HepG2 (cell line): ENCODE measurements at regions not wholly inside any gene's neighbourhood (a gene's known extent, or its start where the extent isn't known, plus 50 kb on each side); places are given as distances from the start of the nearest gene placed in this dataset.

Experiments used
- ATAC-seq: fragments of 200-7000 bp; cut with Tn5 transposase; 3 replicates; pipeline ENCODE4 v1.9.1; 2020; ENCODE audit warnings: mild to moderate bottlenecking, moderate library complexity
- BruUV-seq: library from RNA; stranded (reverse); fragments of 400-500 nt; replicated peaks from 2 replicates; lab custom pipeline; 2021; lab: Mats Ljungman, UMichigan
- CTCF ChIA-PET: fragments of 300-600 bp; formaldehyde crosslinking; extraction: SDS; loops from one replicate; lab custom pipeline; 2021; ENCODE audit warnings: low total read pairs, inconsistent platforms, low intra/inter-chr PET ratio; lab: Yijun Ruan, JAX
- POLR2A ChIA-PET: fragments of 350-600 bp; sonication (Branson Sonifier 250); formaldehyde crosslinking; loops from one replicate; lab custom pipeline; 2020; ENCODE audit warnings: antibody characterized with exemption, inconsistent platforms; lab: Yijun Ruan, JAX
- DNase-seq: peaks from one replicate; pipeline ENCODE4 v3.0.0-alpha.2; 2015; ENCODE audit warnings: low spot score
- FAIRE-seq: peaks from 3 replicates; lab custom pipeline; 2011; peaks lifted over from hg19 to GRCh38; lab: Jason Lieb, UNC
- H2AFZ ChIP-seq: one replicate; pipeline ENCODE4 v1.6.1; 2011; ENCODE audit warnings: low read length, inconsistent platforms
- H3K27ac ChIP-seq: fragments of 300-600 bp; 3 replicates; pipeline ENCODE4 v1.8.0; 2011; ENCODE audit warnings: mixed run types, mild to moderate bottlenecking, mixed read lengths, low read length, inconsistent platforms; ENCODE audit not compliant: insufficient read depth; ENCODE audit errors: extremely low read length
- H3K27me3 ChIP-seq, 2 experiments: fragments of 200-600 bp in 1 of 2; 2 replicates in 1 of 2; 3 replicates in 1 of 2; pipeline versions ENCODE4 v1.6.0 to v1.8.0; 2011; ENCODE audit warnings: low read length in 2 of 2, mild to moderate bottlenecking in 2 of 2, moderate library complexity in 2 of 2, inconsistent platforms in 1 of 2; ENCODE audit not compliant: insufficient read depth in 2 of 2, control insufficient read depth in 1 of 2
- H3K36me3 ChIP-seq, 2 experiments: fragments of 200-600 bp in 1 of 2; replicated peaks in 1 of 2; 2 replicates in 1 of 2; 3 replicates in 1 of 2; pipeline versions ENCODE4 v1.5.1 to v1.8.0; 2011; ENCODE audit warnings: low read length in 2 of 2, inconsistent platforms in 1 of 2; ENCODE audit not compliant: insufficient read depth in 2 of 2, control insufficient read depth in 1 of 2
- H3K4me1 ChIP-seq: 2 replicates; pipeline ENCODE4 v1.5.1; 2012; ENCODE audit warnings: low read length, inconsistent platforms; ENCODE audit not compliant: insufficient read depth
- H3K4me2 ChIP-seq: 2 replicates; pipeline ENCODE4 v1.6.0; 2011; ENCODE audit warnings: low read depth, low read length, inconsistent platforms
- H3K4me3 ChIP-seq, 3 experiments: fragments of 200-600 bp in 1 of 3; sonication (generic), shearing (Covaris generic) in 1 of 3; replicated peaks in 1 of 3; 2 replicates each; pipeline ENCODE4 v1.5.1; 2011 to 2016; ENCODE audit warnings: low read length in 3 of 3, inconsistent platforms in 2 of 3, low read depth in 2 of 3, mild to moderate bottlenecking in 2 of 3, control low read depth in 1 of 3, mixed read lengths in 1 of 3; ENCODE audit not compliant: insufficient read depth in 1 of 3
- H3K79me2 ChIP-seq: one replicate; pipeline ENCODE4 v1.6.1; 2011; ENCODE audit warnings: low read length, inconsistent platforms; ENCODE audit not compliant: insufficient read depth
- H3K9ac ChIP-seq: 2 replicates; pipeline ENCODE4 v1.6.0; 2011; ENCODE audit warnings: mild to moderate bottlenecking, low read depth, low read length, inconsistent platforms; ENCODE audit not compliant: insufficient read depth
- H3K9me3 ChIP-seq: 2 replicates; pipeline ENCODE4 v1.5.1; 2012; ENCODE audit warnings: mild to moderate bottlenecking, low read length
- H4K20me1 ChIP-seq: 2 replicates; pipeline ENCODE4 v1.6.0; 2011; ENCODE audit warnings: inconsistent platforms, mild to moderate bottlenecking, low read length, moderate library complexity; ENCODE audit not compliant: insufficient read depth
- ARID3A ChIP-seq: IDR thresholded peaks from 2 replicates; pipeline ENCODE4 v1.6.1; 2012; ENCODE audit warnings: low read depth, low read length, improper control_type of control experiment
- GATAD1 ChIP-seq: IDR thresholded peaks from 2 replicates; pipeline ENCODE4 v1.6.1; 2016; ENCODE audit warnings: missing genetic modification reagents, missing compliant biosample characterization
- WIZ ChIP-seq: sonication (generic); formaldehyde crosslinking; IDR thresholded peaks from 2 replicates; pipeline ENCODE4 v1.5.1; 2020; ENCODE audit warnings: mild to moderate bottlenecking, missing genetic modification reagents
- ZNF138 ChIP-seq: sonication (generic); formaldehyde crosslinking; IDR thresholded peaks from 2 replicates; pipeline ENCODE4 v1.5.0; 2020; ENCODE audit warnings: mild to moderate bottlenecking, low read depth, missing genetic modification reagents
- ZNF350 ChIP-seq: sonication (generic); formaldehyde crosslinking; IDR thresholded peaks from 2 replicates; pipeline ENCODE4 v1.4.0; 2020; ENCODE audit warnings: mild to moderate bottlenecking, low read depth, missing genetic modification reagents, borderline replicate concordance
- ZNF619 ChIP-seq: sonication (generic); formaldehyde crosslinking; IDR thresholded peaks from 2 replicates; pipeline ENCODE4 v1.4.0; 2020; ENCODE audit warnings: mild to moderate bottlenecking, missing genetic modification reagents
- WGBS: methylation state at CpG from one replicate; pipeline ENCODE4 v1.1.6; 2017; ENCODE audit warnings: low lambda C conversion rate; 5-methylcytosine and 5-hydroxymethylcytosine counted together
- in situ Hi-C: cut with HindIII; loops from 2 replicates; pipeline ENCODE4 v1.10.0; 2017; ENCODE audit warnings: low pct_unique_long_range_greater_than_20kb; ENCODE audit not compliant: extremely low pct_ligation_motif_present
- intact Hi-C: fragments of 100-400 bp; cut with micrococcal nuclease; formaldehyde crosslinking; loops from one replicate; pipeline ENCODE4 v1.10.0; 2022; ENCODE audit not compliant: unreplicated experiment

GRCh38 chr3:72157748-72158638, 373.0 kb upstream of the PROK2 start:
- Histone ChIP-seq H3K27ac (no peak overlapping the region), H3K9me3 (no peaks in the 10 kb centered on the region), H3K27me3 (no peaks in the 10 kb centered on the region; a peak in 1 of 5 replicates), H3K9ac (no peak overlapping the region), H3K4me1 (peaks cover 35% of the 10 kb centered on the region), H3K4me2 (no peak overlapping the region), H3K36me3 (no peaks in the 10 kb centered on the region)
- no peak for FAIRE-seq
- no peak for ATAC-seq
- 93% methylated on average over 7 of the region's 7 CpGs for WGBS
- intact Hi-C loops: no loop called here
- in situ Hi-C loops: no loop called here
- CTCF ChIA-PET: no interaction called here
- TF ChIP-seq ZNF619 (CRISPR knock-in tag): no peak
- TF ChIP-seq ARID3A: no peak
- TF ChIP-seq ZNF138: no peak
- TF ChIP-seq WIZ (CRISPR knock-in tag): no peak
- no peak for TF ChIP-seq GATAD1 (CRISPR knock-in tag)
- no peak for TF ChIP-seq ZNF350 (CRISPR knock-in tag)
- TF ChIP-seq, all 625 proteins: peak for 0
- no peaks in the 10 kb centered on the region for H3K79me2 ChIP-seq
- BruUV-seq: no TSS peak
- DNase-seq: no peak
- H3K4me3 ChIP-seq: no peak overlapping the region
- H4K20me1 ChIP-seq: no peaks in the 10 kb centered on the region
- H2AFZ ChIP-seq: no peak overlapping the region
- POLR2A ChIA-PET: no interaction called here
